HepG2 (cell line): ENCODE measurements at regions not wholly inside any gene's neighbourhood (a gene's known extent, or its start where the extent isn't known, plus 50 kb on each side); places are given as distances from the start of the nearest gene placed in this dataset.

Experiments used
- ATAC-seq: fragments of 200-7000 bp; cut with Tn5 transposase; 3 replicates; pipeline ENCODE4 v1.9.1; 2020; ENCODE audit warnings: mild to moderate bottlenecking, moderate library complexity
- BruUV-seq: library from RNA; stranded (reverse); fragments of 400-500 nt; replicated peaks from 2 replicates; lab custom pipeline; 2021; lab: Mats Ljungman, UMichigan
- CTCF ChIA-PET: fragments of 300-600 bp; formaldehyde crosslinking; extraction: SDS; loops from one replicate; lab custom pipeline; 2021; ENCODE audit warnings: low total read pairs, inconsistent platforms, low intra/inter-chr PET ratio; lab: Yijun Ruan, JAX
- POLR2A ChIA-PET: fragments of 350-600 bp; sonication (Branson Sonifier 250); formaldehyde crosslinking; loops from one replicate; lab custom pipeline; 2020; ENCODE audit warnings: antibody characterized with exemption, inconsistent platforms; lab: Yijun Ruan, JAX
- DNase-seq: peaks from one replicate; pipeline ENCODE4 v3.0.0-alpha.2; 2015; ENCODE audit warnings: low spot score
- FAIRE-seq: peaks from 3 replicates; lab custom pipeline; 2011; peaks lifted over from hg19 to GRCh38; lab: Jason Lieb, UNC
- H2AFZ ChIP-seq: one replicate; pipeline ENCODE4 v1.6.1; 2011; ENCODE audit warnings: low read length, inconsistent platforms
- H3K27ac ChIP-seq: fragments of 300-600 bp; 3 replicates; pipeline ENCODE4 v1.8.0; 2011; ENCODE audit warnings: mixed run types, mild to moderate bottlenecking, mixed read lengths, low read length, inconsistent platforms; ENCODE audit not compliant: insufficient read depth; ENCODE audit errors: extremely low read length
- H3K27me3 ChIP-seq, 2 experiments: fragments of 200-600 bp in 1 of 2; 2 replicates in 1 of 2; 3 replicates in 1 of 2; pipeline versions ENCODE4 v1.6.0 to v1.8.0; 2011; ENCODE audit warnings: low read length in 2 of 2, mild to moderate bottlenecking in 2 of 2, moderate library complexity in 2 of 2, inconsistent platforms in 1 of 2; ENCODE audit not compliant: insufficient read depth in 2 of 2, control insufficient read depth in 1 of 2
- H3K36me3 ChIP-seq, 2 experiments: fragments of 200-600 bp in 1 of 2; replicated peaks in 1 of 2; 2 replicates in 1 of 2; 3 replicates in 1 of 2; pipeline versions ENCODE4 v1.5.1 to v1.8.0; 2011; ENCODE audit warnings: low read length in 2 of 2, inconsistent platforms in 1 of 2; ENCODE audit not compliant: insufficient read depth in 2 of 2, control insufficient read depth in 1 of 2
- H3K4me1 ChIP-seq: 2 replicates; pipeline ENCODE4 v1.5.1; 2012; ENCODE audit warnings: low read length, inconsistent platforms; ENCODE audit not compliant: insufficient read depth
- H3K4me2 ChIP-seq: 2 replicates; pipeline ENCODE4 v1.6.0; 2011; ENCODE audit warnings: low read depth, low read length, inconsistent platforms
- H3K4me3 ChIP-seq, 3 experiments: fragments of 200-600 bp in 1 of 3; sonication (generic), shearing (Covaris generic) in 1 of 3; replicated peaks in 1 of 3; 2 replicates each; pipeline ENCODE4 v1.5.1; 2011 to 2016; ENCODE audit warnings: low read length in 3 of 3, inconsistent platforms in 2 of 3, low read depth in 2 of 3, mild to moderate bottlenecking in 2 of 3, control low read depth in 1 of 3, mixed read lengths in 1 of 3; ENCODE audit not compliant: insufficient read depth in 1 of 3
- H3K79me2 ChIP-seq: one replicate; pipeline ENCODE4 v1.6.1; 2011; ENCODE audit warnings: low read length, inconsistent platforms; ENCODE audit not compliant: insufficient read depth
- H3K9ac ChIP-seq: 2 replicates; pipeline ENCODE4 v1.6.0; 2011; ENCODE audit warnings: mild to moderate bottlenecking, low read depth, low read length, inconsistent platforms; ENCODE audit not compliant: insufficient read depth
- H3K9me3 ChIP-seq: 2 replicates; pipeline ENCODE4 v1.5.1; 2012; ENCODE audit warnings: mild to moderate bottlenecking, low read length
- H4K20me1 ChIP-seq: 2 replicates; pipeline ENCODE4 v1.6.0; 2011; ENCODE audit warnings: inconsistent platforms, mild to moderate bottlenecking, low read length, moderate library complexity; ENCODE audit not compliant: insufficient read depth
- AHDC1 ChIP-seq: sonication (generic); formaldehyde crosslinking; IDR thresholded peaks from 2 replicates; pipeline ENCODE4 v1.5.1; 2020; ENCODE audit warnings: mild to moderate bottlenecking, missing genetic modification reagents, borderline replicate concordance
- BRD4 ChIP-seq: sonication (generic); formaldehyde crosslinking; IDR thresholded peaks from 2 replicates; pipeline ENCODE4 v1.4.0; 2020; ENCODE audit warnings: missing genetic modification reagents
- FUBP1 ChIP-seq: sonication (generic); formaldehyde crosslinking; IDR thresholded peaks from 2 replicates; pipeline ENCODE4 v1.5.1; 2020; ENCODE audit warnings: missing genetic modification reagents, mild to moderate bottlenecking, borderline replicate concordance
- MEF2D ChIP-seq: sonication (generic); formaldehyde crosslinking; IDR thresholded peaks from 2 replicates; pipeline ENCODE4 v1.5.1; 2020; ENCODE audit warnings: mild to moderate bottlenecking, missing genetic modification reagents
- SRSF4 ChIP-seq: fragments of 200-400 bp; formaldehyde crosslinking; IDR thresholded peaks from one replicate; pipeline ENCODE4 v1.6.1; 2018; ENCODE audit warnings: mild to moderate bottlenecking, low read depth, low read length, moderate library complexity; ENCODE audit not compliant: poor library complexity, severe bottlenecking
- TAF15 ChIP-seq: fragments of 200-400 bp; formaldehyde crosslinking; IDR thresholded peaks from one replicate; pipeline ENCODE4 v1.6.1; 2018; ENCODE audit warnings: mild to moderate bottlenecking, low read depth, low read length; ENCODE audit not compliant: poor library complexity, severe bottlenecking
- TEAD3 ChIP-seq: optimal IDR thresholded peaks from 2 replicates; pipeline ENCODE3; 2016; ENCODE audit warnings: borderline replicate concordance
- ZKSCAN5 ChIP-seq: sonication (generic); formaldehyde crosslinking; IDR thresholded peaks from 2 replicates; pipeline ENCODE4 v1.5.1; 2020; ENCODE audit warnings: mild to moderate bottlenecking, missing genetic modification reagents
- ZNF224 ChIP-seq: sonication (generic); formaldehyde crosslinking; IDR thresholded peaks from 2 replicates; pipeline ENCODE4 v1.5.0; 2020; ENCODE audit warnings: mild to moderate bottlenecking, missing genetic modification reagents
- ZNF24 ChIP-seq: fragments of 450-650 bp; IDR thresholded peaks from 2 replicates; pipeline ENCODE4 v1.6.1; 2017; ENCODE audit warnings: antibody characterized with exemption, mild to moderate bottlenecking
- ZNF563 ChIP-seq: sonication (generic); formaldehyde crosslinking; IDR thresholded peaks from 2 replicates; pipeline ENCODE4 v1.8.0; 2022; ENCODE audit warnings: mild to moderate bottlenecking, moderate library complexity, missing genetic modification reagents
- ZNF574 ChIP-seq: sonication (generic); formaldehyde crosslinking; IDR thresholded peaks from 2 replicates; pipeline ENCODE4 v1.4.0; 2020; ENCODE audit warnings: missing genetic modification reagents
- in situ Hi-C: cut with HindIII; loops from 2 replicates; pipeline ENCODE4 v1.10.0; 2017; ENCODE audit warnings: low pct_unique_long_range_greater_than_20kb; ENCODE audit not compliant: extremely low pct_ligation_motif_present
- intact Hi-C: fragments of 100-400 bp; cut with micrococcal nuclease; formaldehyde crosslinking; loops from one replicate; pipeline ENCODE4 v1.10.0; 2022; ENCODE audit not compliant: unreplicated experiment

GRCh38 chr22:22042009-22042408 is 59.4 kb upstream of the TOP3B start (continued):
- no peak for TF ChIP-seq AHDC1 (CRISPR knock-in tag)

- H3K9ac ChIP-seq, result no peak overlapping the region
- H3K9me3 ChIP-seq, result no peaks in the 10 kb centered on the region
- intact Hi-C loops, result no loop called here
- ATAC-seq (no peak), DNase-seq (no peak), FAIRE-seq (no peak)
- no TSS peak for BruUV-seq
- ChIA-PET CTCF (no interaction called here), POLR2A (no interaction called here)
- no peaks in the 10 kb centered on the region for H3K36me3 ChIP-seq
- no peak overlapping the region for H3K4me2 ChIP-seq
- H3K27me3 ChIP-seq, result peaks cover 0 to 11% of the 10 kb centered on the region in 2 experiments; a peak in 1 of 5 replicates
- no peaks in the 10 kb centered on the region for H3K4me1 ChIP-seq
- no peak overlapping the region for H3K27ac ChIP-seq
- no peaks in the 10 kb centered on the region for H4K20me1 ChIP-seq
- no peaks in the 10 kb centered on the region for H3K79me2 ChIP-seq
- H3K4me3 ChIP-seq, result no peak overlapping the region
- no peak overlapping the region for H2AFZ ChIP-seq
- in situ Hi-C loops, result no loop called here
- TF ChIP-seq MEF2D (CRISPR knock-in tag), result no peak
- TF ChIP-seq BRD4 (CRISPR knock-in tag), result no peak
- TF ChIP-seq FUBP1, result no peak
- TF ChIP-seq ZNF24, result no peak
- no peak for TF ChIP-seq ZKSCAN5 (CRISPR knock-in tag)
- TF ChIP-seq ZNF224 (CRISPR knock-in tag), result no peak
- no peak for TF ChIP-seq ZNF563 (CRISPR knock-in tag)
- no peak for TF ChIP-seq ZNF574
- no peak for TF ChIP-seq TAF15
- no peak for TF ChIP-seq TEAD3 (CRISPR knock-in tag)
- no peak for TF ChIP-seq SRSF4
Measured at GRCh38 chr22:22040908-22041307, 58.3 kb upstream of the TOP3B start.
